PC-3 (cell line): ENCODE measurements at regions not wholly inside any gene's neighbourhood (a gene's known extent, or its start where the extent isn't known, plus 50 kb on each side); places are given as distances from the start of the nearest gene placed in this dataset.

Experiments
- ATAC-seq: fragments of 200-7000 bp; cut with Tn5 transposase; 2 replicates; pipeline ENCODE4 v1.9.1; 2020; ENCODE audit warnings: mild to moderate bottlenecking, moderate library complexity
- BruUV-seq: library from RNA; stranded (reverse); fragments of 400-500 nt; replicated peaks from 2 replicates; lab custom pipeline; 2021; lab: Mats Ljungman, UMichigan
- CTCF ChIA-PET: fragments of 300-600 bp; sonication (Branson Sonifier 250); formaldehyde crosslinking; loops from one replicate; lab custom pipeline; 2022; ENCODE audit warnings: antibody characterized with exemption; lab: Charles Lee
- POLR2A ChIA-PET: fragments of 300-600 bp; sonication (Branson Sonifier 250); formaldehyde crosslinking; loops from one replicate; lab custom pipeline; 2022; ENCODE audit warnings: antibody characterized with exemption; ENCODE audit not compliant: unreplicated experiment; lab: Charles Lee
- DNase-seq: peaks from one replicate; pipeline ENCODE4 v3.0.0-alpha.2; 2015
- H2AFZ ChIP-seq: fragments of 300-600 bp; sonication (generic); 2 replicates; pipeline ENCODE4 v1.6.0; 2016; ENCODE audit warnings: antibody characterized with exemption, low read length
- H3F3A ChIP-seq: fragments of 300-600 bp; sonication (generic); one replicate; pipeline ENCODE4 v1.6.0; 2017; ENCODE audit warnings: antibody characterized with exemption, low read length, control low read depth, mild to moderate bottlenecking; ENCODE audit not compliant: unreplicated experiment
- H3K27ac ChIP-seq: fragments of 300-600 bp; sonication (generic); 2 replicates; pipeline ENCODE4 v1.5.1; 2016; ENCODE audit warnings: mild to moderate bottlenecking, low read length
- H3K27me3 ChIP-seq: fragments of 300-600 bp; sonication (generic); 2 replicates; pipeline ENCODE4 v1.6.1; 2016; ENCODE audit warnings: low read length, mixed read lengths
- H3K36me3 ChIP-seq: fragments of 300-600 bp; sonication (generic); 2 replicates; pipeline ENCODE4 v1.6.1; 2016; ENCODE audit warnings: low read depth, mixed run types, low read length, mixed read lengths
- H3K4me1 ChIP-seq: fragments of 300-600 bp; sonication (generic); 2 replicates; pipeline ENCODE4 v1.5.1; 2016; ENCODE audit warnings: low read length; ENCODE audit not compliant: insufficient read depth
- H3K4me2 ChIP-seq: fragments of 300-600 bp; sonication (generic); 2 replicates; pipeline ENCODE4 v1.6.0; 2016; ENCODE audit warnings: low read length
- H3K4me3 ChIP-seq: fragments of 300-600 bp; sonication (generic); 2 replicates; pipeline ENCODE4 v1.5.1; 2016; ENCODE audit warnings: mild to moderate bottlenecking, low read length, mixed read lengths
- H3K79me2 ChIP-seq: fragments of 300-600 bp; sonication (generic); 2 replicates; pipeline ENCODE4 v1.6.1; 2017; ENCODE audit warnings: low read length, mixed read lengths
- H3K9ac ChIP-seq: fragments of 300-600 bp; sonication (generic); 2 replicates; pipeline ENCODE4 v1.6.0; 2016; ENCODE audit warnings: mild to moderate bottlenecking, low read length
- H3K9me2 ChIP-seq: fragments of 300-600 bp; sonication (generic); replicated peaks from 2 replicates; pipeline ENCODE4 v1.6.1; 2016; ENCODE audit warnings: mixed run types, low read length, mixed read lengths
- H3K9me3 ChIP-seq: fragments of 300-600 bp; sonication (generic); 2 replicates; pipeline ENCODE4 v1.6.1; 2016; ENCODE audit warnings: low read length, mixed read lengths
- H4K20me1 ChIP-seq: fragments of 300-600 bp; sonication (generic); 2 replicates; pipeline ENCODE4 v1.6.1; 2016; ENCODE audit warnings: low read length, mixed read lengths
- EZH2 ChIP-seq: fragments of 300-600 bp; sonication (generic); IDR thresholded peaks from one replicate; pipeline ENCODE4 v1.6.1; 2017; ENCODE audit warnings: antibody characterized with exemption, mild to moderate bottlenecking, low read length; ENCODE audit not compliant: unreplicated experiment
- EZH2phosphoT487 ChIP-seq: fragments of 300-600 bp; sonication (generic); IDR thresholded peaks from 2 replicates; pipeline ENCODE4 v1.6.1; 2018; ENCODE audit warnings: mild to moderate bottlenecking, antibody characterized with exemption, low read length, borderline replicate concordance
- intact Hi-C: fragments of 100-400 bp; cut with micrococcal nuclease; formaldehyde crosslinking; loops from 2 replicates; pipeline ENCODE4 v1.9.0; 2023
- TF ChIP-seq, protein P1 (sequence below): fragments of 300-600 bp; sonication (generic); conservative IDR thresholded peaks from 2 replicates; pipeline ENCODE4 v1.5.1; 2017; ENCODE audit warnings: antibody characterized with exemption, low read depth, mild to moderate bottlenecking, low read length

DNA sequence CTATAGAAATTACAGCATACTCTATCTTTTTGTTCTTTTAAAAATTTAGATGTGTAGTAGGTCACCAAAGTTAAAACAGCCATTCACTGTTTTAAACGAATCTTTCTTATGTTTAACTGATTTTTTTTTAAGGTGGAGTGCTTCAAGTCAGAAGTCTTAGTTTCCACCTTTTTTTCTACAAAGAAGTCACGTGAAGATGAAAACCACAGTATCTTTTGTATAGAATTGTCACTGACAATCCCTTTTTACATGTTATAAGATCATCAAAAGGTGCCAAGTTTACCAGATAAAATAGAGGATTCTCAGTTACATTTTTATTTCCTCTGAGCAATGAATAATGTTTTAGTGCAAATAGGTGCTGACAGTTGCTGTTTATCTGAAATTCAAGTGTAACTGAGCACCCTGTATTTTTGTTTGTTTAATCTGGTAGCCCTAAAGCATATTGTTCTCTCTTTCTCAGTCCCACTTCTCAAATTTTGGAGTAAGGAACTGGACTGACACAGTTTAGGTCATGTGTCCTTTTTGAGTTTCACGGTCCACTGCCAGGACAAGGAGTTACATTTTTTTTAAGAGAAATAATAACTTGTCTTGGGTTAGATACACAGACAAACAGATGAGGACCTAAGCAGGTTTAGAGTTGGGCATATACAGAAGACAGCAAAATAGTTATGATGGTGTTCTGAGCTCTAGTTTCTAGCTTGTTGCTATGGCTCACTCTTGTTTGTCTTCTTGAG, 233.2 kb upstream of the MBL2 start:
- no peak overlapping the region for H3K9ac ChIP-seq
- TF ChIP-seq EZH2 (no peak), EZH2phosphoT487 (no peak)
- TF ChIP-seq, protein P1, sequence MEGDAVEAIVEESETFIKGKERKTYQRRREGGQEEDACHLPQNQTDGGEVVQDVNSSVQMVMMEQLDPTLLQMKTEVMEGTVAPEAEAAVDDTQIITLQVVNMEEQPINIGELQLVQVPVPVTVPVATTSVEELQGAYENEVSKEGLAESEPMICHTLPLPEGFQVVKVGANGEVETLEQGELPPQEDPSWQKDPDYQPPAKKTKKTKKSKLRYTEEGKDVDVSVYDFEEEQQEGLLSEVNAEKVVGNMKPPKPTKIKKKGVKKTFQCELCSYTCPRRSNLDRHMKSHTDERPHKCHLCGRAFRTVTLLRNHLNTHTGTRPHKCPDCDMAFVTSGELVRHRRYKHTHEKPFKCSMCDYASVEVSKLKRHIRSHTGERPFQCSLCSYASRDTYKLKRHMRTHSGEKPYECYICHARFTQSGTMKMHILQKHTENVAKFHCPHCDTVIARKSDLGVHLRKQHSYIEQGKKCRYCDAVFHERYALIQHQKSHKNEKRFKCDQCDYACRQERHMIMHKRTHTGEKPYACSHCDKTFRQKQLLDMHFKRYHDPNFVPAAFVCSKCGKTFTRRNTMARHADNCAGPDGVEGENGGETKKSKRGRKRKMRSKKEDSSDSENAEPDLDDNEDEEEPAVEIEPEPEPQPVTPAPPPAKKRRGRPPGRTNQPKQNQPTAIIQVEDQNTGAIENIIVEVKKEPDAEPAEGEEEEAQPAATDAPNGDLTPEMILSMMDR, result no peak
- ChIA-PET CTCF (interaction anchor here (0.6 to 0.7 kb wide), 2 partner anchors 163 to 436 kb away, joined by 3 to 4 read pairs; no protein-coding TSS in a partner anchor), POLR2A (no interaction called here)
- BruUV-seq, result no TSS peak
- no peaks in the 10 kb centered on the region for H3K79me2 ChIP-seq
- intact Hi-C loops, result no loop called here
- no peaks in the 10 kb centered on the region for H3K9me2 ChIP-seq
- peaks cover 31% of the 10 kb centered on the region for H3K4me1 ChIP-seq
- no peak for DNase-seq
- no peak overlapping the region for H3K27ac ChIP-seq
- H2AFZ ChIP-seq, result no peak overlapping the region
- H4K20me1 ChIP-seq, result no peaks in the 10 kb centered on the region
- no peaks in the 10 kb centered on the region for H3K36me3 ChIP-seq
- H3K4me3 ChIP-seq, result no peak overlapping the region
- no peaks in the 10 kb centered on the region for H3K9me3 ChIP-seq
- H3F3A ChIP-seq, result no peaks in the 10 kb centered on the region
- no peak for ATAC-seq
- H3K27me3 ChIP-seq, result no peaks in the 10 kb centered on the region
- no peak overlapping the region for H3K4me2 ChIP-seq

DNA sequence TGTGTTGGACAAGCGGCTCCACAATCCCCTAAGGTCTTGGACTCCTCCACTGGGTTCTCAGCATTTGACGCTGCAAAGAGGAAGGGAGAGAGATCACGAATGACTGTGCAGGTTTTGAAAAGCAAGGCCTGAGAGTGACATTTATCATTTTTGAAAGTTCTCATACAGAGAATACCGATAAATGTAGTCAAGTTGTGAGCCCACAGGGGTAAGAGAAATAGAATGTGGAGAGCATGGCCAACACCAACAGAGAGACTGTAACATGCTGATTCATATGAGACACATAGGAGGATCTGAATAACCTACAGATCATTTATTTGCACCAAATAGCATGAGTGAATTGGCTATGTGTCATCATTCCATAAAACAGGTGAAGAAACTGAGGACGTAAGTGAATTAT, 230.5 kb upstream of the MBL2 start:
- ChIA-PET CTCF (no interaction called here), POLR2A (no interaction called here)
- intact Hi-C loops, result no loop called here
- Histone ChIP-seq H3K9me2 (no peaks in the 10 kb centered on the region), H2AFZ (peak overlapping the region; percentile 43), H3K27ac (peak overlapping the region; percentile 42), H3K27me3 (no peaks in the 10 kb centered on the region), H3F3A (no peaks in the 10 kb centered on the region), H4K20me1 (no peaks in the 10 kb centered on the region), H3K4me2 (peak overlapping the region; percentile 26), H3K4me1 (peaks cover 31% of the 10 kb centered on the region), H3K9me3 (no peaks in the 10 kb centered on the region), H3K9ac (no peak overlapping the region), H3K4me3 (no peak overlapping the region), H3K36me3 (no peaks in the 10 kb centered on the region), H3K79me2 (no peaks in the 10 kb centered on the region)
- peak; percentile 92 for DNase-seq
- ATAC-seq, result peak; percentile 60; the same call in 1 of the 2 replicates
- TF ChIP-seq EZH2phosphoT487 (no peak), EZH2 (no peak)
- TF ChIP-seq, protein P1, result no peak
- BruUV-seq, result no TSS peak

DNA sequence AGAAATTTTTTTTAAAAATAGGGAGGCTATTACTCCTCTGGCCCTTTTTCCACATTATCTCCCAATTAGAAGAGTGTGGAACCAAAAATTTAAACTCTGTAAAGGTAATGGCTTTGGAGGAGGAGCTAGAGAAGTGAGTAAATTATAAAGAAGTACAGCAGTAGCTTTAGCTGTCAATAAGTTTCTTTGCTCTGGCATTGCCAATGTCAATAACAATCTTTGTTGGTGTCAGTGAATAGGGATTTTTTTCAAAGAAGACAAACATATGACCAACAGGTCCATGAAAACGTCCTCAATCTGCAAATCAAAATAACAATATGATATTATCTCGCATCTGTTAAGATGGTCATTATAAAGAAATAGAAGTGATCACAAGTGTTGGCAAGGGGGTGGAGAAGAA, 227.1 kb upstream of the MBL2 start:
- Histone ChIP-seq H2AFZ (peak overlapping the region; percentile 9; the same call in 1 of the 2 replicates), H3F3A (no peaks in the 10 kb centered on the region), H3K9ac (no peak overlapping the region), H3K9me2 (0 out of 2 replicates have a peak, but pooled peaks cover under 1% of the 10 kb centered on the region), H3K4me3 (no peak overlapping the region), H3K9me3 (no peaks in the 10 kb centered on the region), H3K27me3 (no peaks in the 10 kb centered on the region), H3K27ac (no peak overlapping the region), H3K4me2 (no peak overlapping the region), H3K79me2 (no peaks in the 10 kb centered on the region), H4K20me1 (no peaks in the 10 kb centered on the region), H3K4me1 (peaks cover 14% of the 10 kb centered on the region), H3K36me3 (no peaks in the 10 kb centered on the region)
- ChIA-PET POLR2A (interaction anchor here (0.6 kb wide), 1 partner anchor 744 kb away, joined by 4 read pairs; no protein-coding TSS in a partner anchor), CTCF (no interaction called here)
- DNase-seq, result no peak
- no TSS peak for BruUV-seq
- intact Hi-C loops, result no loop called here
- TF ChIP-seq, protein P1, result no peak
- TF ChIP-seq EZH2 (no peak), EZH2phosphoT487 (no peak)
- ATAC-seq, result peak; percentile 26
